ENCODE measurements at regions not wholly inside any gene's neighbourhood (a gene's known extent, or its start where the extent isn't known, plus 50 kb on each side); places are given as distances from the start of the nearest gene placed in this dataset.

GRCh38 chr12:22967171-22967570, 342.2 kb downstream of the ETNK1 start:
- Histone ChIP-seq H3K9me3 (ENCODE audit: low read length) (no peaks in the 10 kb centered on the region), H3K9ac (ENCODE audit: low read length) (no peak overlapping the region), H3K4me2 (ENCODE audit: low read length) (no peak overlapping the region), H3F3A (ENCODE audit: insufficient read depth, low read length, poor library complexity, severe bottlenecking) (no peaks in the 10 kb centered on the region), H4K20me1 (ENCODE audit: insufficient read depth) (no peaks in the 10 kb centered on the region), H2AFZ (ENCODE audit: low read depth, low read length) (no peak overlapping the region), H3K27me3 (ENCODE audit: insufficient read depth, low read depth, low read length) (no peaks in the 10 kb centered on the region), H3K27ac (ENCODE audit: low read length) (no peak overlapping the region), H3K79me2 (replicated peaks; ENCODE audit: insufficient read depth, low read length) (no peaks in the 10 kb centered on the region), H3K9me2 (ENCODE audit: insufficient read depth, low read length) (no peaks in the 10 kb centered on the region), H3K36me3 (ENCODE audit: insufficient read depth, low read length) (no peaks in the 10 kb centered on the region), H3K4me3 (ENCODE audit: low read length) (no peak overlapping the region)
- TF ChIP-seq SMC3 (conservative IDR thresholded peaks at IDR 0.05; ENCODE audit: poor library complexity) (no peak), POLR2AphosphoS5 (IDR thresholded peaks at IDR 0.05) (no peak), MXI1 (conservative IDR thresholded peaks at IDR 0.05; ENCODE audit: poor library complexity, severe bottlenecking) (no peak), TAF1 (IDR thresholded peaks at IDR 0.05; ENCODE audit: low read depth) (no peak), REST (IDR thresholded peaks at IDR 0.05; ENCODE audit: borderline replicate concordance) (no peak), RAD21 (conservative IDR thresholded peaks at IDR 0.05) (no peak), EZH2 (IDR thresholded peaks at IDR 0.05; ENCODE audit: borderline replicate concordance, insufficient read depth, low read length, poor library complexity, severe bottlenecking) (no peak)

- no peak overlapping the region for H3K9ac ChIP-seq (ENCODE audit: low read length)
- H3K4me2 ChIP-seq (ENCODE audit: low read length) = no peak overlapping the region
- H3K4me3 ChIP-seq (ENCODE audit: low read length) = no peak overlapping the region
- H3K9me3 ChIP-seq (ENCODE audit: low read length) = no peaks in the 10 kb centered on the region
- H4K20me1 ChIP-seq (ENCODE audit: insufficient read depth) = no peaks in the 10 kb centered on the region
- H3K27ac ChIP-seq (ENCODE audit: low read length) = no peak overlapping the region
- H2AFZ ChIP-seq (ENCODE audit: low read depth, low read length) = no peak overlapping the region
- H3K36me3 ChIP-seq (ENCODE audit: insufficient read depth, low read length) = no peaks in the 10 kb centered on the region
- no peaks in the 10 kb centered on the region for H3K27me3 ChIP-seq (ENCODE audit: insufficient read depth, low read depth, low read length)
- no peaks in the 10 kb centered on the region for H3K79me2 ChIP-seq (replicated peaks; ENCODE audit: insufficient read depth, low read length)
- H3K9me2 ChIP-seq (ENCODE audit: insufficient read depth, low read length) = no peaks in the 10 kb centered on the region
- TF ChIP-seq CTCF (IDR thresholded peaks at IDR 0.05; ENCODE audit: poor library complexity, severe bottlenecking) = no peak
- H3F3A ChIP-seq (ENCODE audit: insufficient read depth, low read length, poor library complexity, severe bottlenecking) = no peaks in the 10 kb centered on the region
Measured at GRCh38 chr12:22969521-22969920, 344.6 kb downstream of the ETNK1 start.

- no peak overlapping the region for H3K4me3 ChIP-seq (ENCODE audit: low read length)
Measured at GRCh38 chr12:22971247-22971646, 346.3 kb downstream of the ETNK1 start.

More at GRCh38 chr12:22971247-22971646, 346.3 kb downstream of the ETNK1 start:
- Histone ChIP-seq H2AFZ (ENCODE audit: low read depth, low read length) (no peak overlapping the region), H3K27me3 (ENCODE audit: insufficient read depth, low read depth, low read length) (no peaks in the 10 kb centered on the region), H4K20me1 (ENCODE audit: insufficient read depth) (no peaks in the 10 kb centered on the region), H3K9me2 (ENCODE audit: insufficient read depth, low read length) (no peaks in the 10 kb centered on the region), H3K9me3 (ENCODE audit: low read length) (no peaks in the 10 kb centered on the region), H3K36me3 (ENCODE audit: insufficient read depth, low read length) (no peaks in the 10 kb centered on the region), H3K79me2 (replicated peaks; ENCODE audit: insufficient read depth, low read length) (no peaks in the 10 kb centered on the region), H3K4me2 (ENCODE audit: low read length) (no peak overlapping the region), H3K9ac (ENCODE audit: low read length) (no peak overlapping the region), H3K27ac (ENCODE audit: low read length) (no peak overlapping the region), H3F3A (ENCODE audit: insufficient read depth, low read length, poor library complexity, severe bottlenecking) (no peaks in the 10 kb centered on the region)
- TF ChIP-seq POLR2AphosphoS5 (IDR thresholded peaks at IDR 0.05) (no peak), TAF1 (IDR thresholded peaks at IDR 0.05; ENCODE audit: low read depth) (no peak), MXI1 (conservative IDR thresholded peaks at IDR 0.05; ENCODE audit: poor library complexity, severe bottlenecking) (no peak), RAD21 (conservative IDR thresholded peaks at IDR 0.05) (no peak), CTCF (IDR thresholded peaks at IDR 0.05; ENCODE audit: poor library complexity, severe bottlenecking) (no peak), SMC3 (conservative IDR thresholded peaks at IDR 0.05; ENCODE audit: poor library complexity) (no peak), REST (IDR thresholded peaks at IDR 0.05; ENCODE audit: borderline replicate concordance) (no peak)

Data from neural cell (in vitro differentiated cells).